ENCODE measurements at regions not wholly inside any gene's neighbourhood (a gene's known extent, or its start where the extent isn't known, plus 50 kb on each side); places are given as distances from the start of the nearest gene placed in this dataset.
"Not testable (repeated sequence)": the region's sequence is repeated elsewhere in the genome, so short reads cannot be mapped to it uniquely, and the experiment has no call there.

DNA sequence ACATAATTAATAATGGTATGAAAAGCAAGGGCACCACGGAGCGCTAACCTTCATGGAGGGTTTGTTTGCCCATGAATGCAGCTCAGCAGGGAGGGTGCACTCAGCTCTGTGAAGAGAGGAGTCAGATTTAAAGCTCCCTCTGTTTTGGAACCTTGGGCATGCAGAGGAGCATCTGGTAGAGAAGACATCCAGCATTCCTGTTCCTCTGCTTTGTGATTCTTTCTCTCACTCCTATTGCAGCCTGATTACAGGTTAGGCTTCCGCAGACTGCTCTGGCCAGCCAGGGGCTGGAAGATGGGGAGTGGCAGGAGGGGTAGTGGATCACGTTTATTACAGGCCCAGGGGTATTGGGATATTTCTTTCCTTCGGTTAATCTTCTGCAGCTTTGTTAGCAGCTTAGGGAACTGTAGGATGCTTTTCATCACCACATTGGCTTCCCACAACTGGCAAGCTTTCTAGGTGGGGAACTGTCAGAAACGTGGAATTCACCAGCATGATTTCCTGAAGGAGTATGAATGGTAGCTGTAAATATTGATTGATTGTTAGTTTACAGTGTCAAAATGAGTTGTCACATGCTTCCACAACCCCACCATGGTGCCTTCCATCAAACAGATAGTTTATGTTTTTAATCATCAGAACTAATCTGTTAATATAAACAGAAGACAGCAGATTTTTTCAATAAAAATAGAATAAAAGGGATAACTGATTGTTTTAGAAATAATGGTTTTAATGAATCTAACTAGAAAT is 201.1 kb downstream of the VAPA start:
- DNase-seq (ENCODE audit: low read depth in 2 of 3, low spot score in 2 of 3): no peak

DNA sequence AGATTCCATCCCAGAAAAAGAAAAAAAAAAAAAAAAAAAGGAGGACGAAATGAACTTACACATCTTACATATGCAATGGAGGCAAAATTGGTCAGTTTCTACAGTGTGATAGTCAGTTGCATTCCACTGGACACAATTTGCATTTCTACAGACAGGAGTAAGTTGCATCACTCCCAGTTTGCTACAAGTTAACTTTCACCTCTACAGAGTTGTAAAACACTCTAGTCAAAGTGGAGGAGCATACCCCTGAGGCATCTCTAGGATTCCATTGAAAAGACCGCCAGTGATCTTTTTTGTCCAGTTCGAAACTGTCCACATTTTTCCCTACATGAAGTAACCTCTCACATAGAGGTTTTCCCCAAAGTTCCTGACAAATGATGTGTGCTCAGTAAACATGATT is 202.8 kb downstream of the VAPA start:
- DNase-seq (ENCODE audit: low read depth in 2 of 3, low spot score in 2 of 3): no peak

GRCh38 chr18:10119528-10119927 is 205.7 kb downstream of the VAPA start:
- DNase-seq (ENCODE audit: low read depth in 2 of 3, low spot score in 2 of 3): no peak

DNA sequence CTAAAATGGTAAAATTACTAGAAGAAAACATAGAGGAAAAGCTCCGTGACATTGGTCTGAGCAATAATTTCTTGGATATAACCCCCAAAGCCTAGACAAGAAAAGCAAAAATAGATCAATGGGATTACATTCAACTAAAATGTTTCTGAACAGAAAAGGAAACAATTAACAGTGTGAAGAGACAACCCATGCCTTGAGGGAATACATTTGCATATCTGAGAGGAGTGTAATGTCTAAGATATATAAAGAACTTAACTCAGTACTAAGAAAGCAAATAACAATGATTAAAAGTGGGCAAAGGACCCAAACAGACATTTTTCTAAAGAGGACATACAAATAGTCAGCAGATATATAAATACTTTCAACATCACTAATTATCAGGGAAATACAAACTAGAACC is 206.2 kb downstream of the VAPA start:
- DNase-seq (ENCODE audit: low read depth in 2 of 3, low spot score in 2 of 3): no peak

- no peak for DNase-seq (ENCODE audit: low read depth in 2 of 3, low spot score in 2 of 3)
These were observed 206.8 kb downstream of the VAPA start for GRCh38 chr18:10120622-10121021.

- no peak for DNase-seq (ENCODE audit: low read depth in 2 of 3, low spot score in 2 of 3)
These were observed 207.2 kb downstream of the VAPA start for GRCh38 chr18:10121028-10121427.

- DNase-seq (ENCODE audit: low read depth in 2 of 3, low spot score in 2 of 3): no peak
These were observed 208.1 kb downstream of the VAPA start for GRCh38 chr18:10121786-10122515.

- DNase-seq (ENCODE audit: low read depth in 2 of 3, low spot score in 2 of 3): no peak
These were observed 209.5 kb downstream of the VAPA start for GRCh38 chr18:10122988-10123950.

- DNase-seq (ENCODE audit: low read depth in 2 of 3, low spot score in 2 of 3): no peak
These were observed 210.3 kb downstream of the VAPA start for GRCh38 chr18:10124071-10124470.

GRCh38 chr18:10124557-10124956 is 210.7 kb downstream of the VAPA start:
- no peak for DNase-seq (ENCODE audit: low read depth in 2 of 3, low spot score in 2 of 3)

DNA sequence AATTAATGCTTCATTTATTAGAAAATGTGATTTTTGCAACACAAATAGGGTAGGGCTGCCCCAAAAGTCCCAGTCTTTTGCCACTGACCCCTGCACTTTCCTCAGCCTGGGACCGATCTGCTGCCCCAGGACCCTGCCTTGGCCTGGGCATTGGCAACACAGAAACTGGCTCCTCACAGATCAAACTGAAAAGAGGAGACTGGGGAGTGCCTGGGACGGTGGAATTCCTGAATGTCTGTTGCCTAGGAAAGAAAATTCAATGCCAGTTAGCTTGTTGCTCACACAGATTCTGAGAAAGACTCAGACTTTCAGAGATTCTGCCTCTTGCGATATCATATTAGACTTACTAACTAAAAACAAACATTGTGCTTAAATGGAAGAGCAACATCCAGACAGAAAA is 211.2 kb downstream of the VAPA start:
- DNase-seq (ENCODE audit: low read depth in 2 of 3, low spot score in 2 of 3): no peak

GRCh38 chr18:10127729-10128128 is 213.9 kb downstream of the VAPA start:
- no peak for DNase-seq (ENCODE audit: low read depth in 2 of 3, low spot score in 2 of 3)

DNA sequence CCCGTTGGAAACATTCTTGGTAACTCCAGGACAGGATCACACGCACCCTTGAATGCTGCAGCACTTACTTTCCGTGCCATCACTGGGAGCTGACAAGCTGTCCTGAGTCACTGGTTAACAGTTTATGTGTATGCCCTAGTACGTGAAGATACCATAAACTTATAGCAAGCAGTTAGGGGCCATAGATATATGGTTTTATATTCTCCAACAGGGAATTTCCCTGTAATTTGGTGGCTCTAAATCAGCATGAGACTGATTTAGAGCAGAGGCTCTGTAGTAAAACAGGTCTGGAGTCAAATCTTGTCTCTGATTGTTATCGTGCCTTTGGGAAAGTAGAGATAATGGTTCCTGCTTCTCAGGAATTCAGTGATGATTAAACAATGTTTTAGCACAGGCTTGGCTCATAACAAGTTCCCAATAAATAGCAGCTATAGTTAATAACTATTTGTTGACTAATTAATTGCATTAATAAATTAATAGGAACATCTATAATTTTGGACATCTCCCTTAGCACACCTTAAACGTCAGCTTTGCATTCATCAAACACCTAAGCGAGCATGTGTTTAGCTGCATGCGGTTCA is 215.2 kb downstream of the VAPA start:
- no peak for DNase-seq (ENCODE audit: low read depth in 2 of 3, low spot score in 2 of 3)

GRCh38 chr18:10130606-10131005 is 216.8 kb downstream of the VAPA start:
- no peak for DNase-seq (ENCODE audit: low read depth in 2 of 3, low spot score in 2 of 3)

DNA sequence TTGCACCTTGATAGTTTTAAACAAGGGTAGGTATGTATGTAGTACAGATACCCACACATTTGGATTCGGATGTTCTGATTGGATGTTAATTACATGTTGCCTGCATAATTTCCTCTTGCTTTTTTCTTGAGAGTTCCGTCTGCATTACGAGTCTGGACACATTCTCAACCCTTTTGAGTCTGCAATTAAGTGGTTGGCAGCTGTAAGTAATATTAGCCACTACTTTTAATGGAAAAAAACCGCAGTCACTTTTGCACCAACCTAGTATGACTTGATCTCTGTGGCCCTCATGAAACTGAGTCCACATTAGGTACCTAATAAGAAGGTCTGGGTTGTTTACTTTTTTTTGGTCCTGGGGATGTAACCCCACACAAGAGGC is 217.3 kb downstream of the VAPA start:
- no peak for DNase-seq (ENCODE audit: low read depth in 2 of 3, low spot score in 2 of 3)

DNA sequence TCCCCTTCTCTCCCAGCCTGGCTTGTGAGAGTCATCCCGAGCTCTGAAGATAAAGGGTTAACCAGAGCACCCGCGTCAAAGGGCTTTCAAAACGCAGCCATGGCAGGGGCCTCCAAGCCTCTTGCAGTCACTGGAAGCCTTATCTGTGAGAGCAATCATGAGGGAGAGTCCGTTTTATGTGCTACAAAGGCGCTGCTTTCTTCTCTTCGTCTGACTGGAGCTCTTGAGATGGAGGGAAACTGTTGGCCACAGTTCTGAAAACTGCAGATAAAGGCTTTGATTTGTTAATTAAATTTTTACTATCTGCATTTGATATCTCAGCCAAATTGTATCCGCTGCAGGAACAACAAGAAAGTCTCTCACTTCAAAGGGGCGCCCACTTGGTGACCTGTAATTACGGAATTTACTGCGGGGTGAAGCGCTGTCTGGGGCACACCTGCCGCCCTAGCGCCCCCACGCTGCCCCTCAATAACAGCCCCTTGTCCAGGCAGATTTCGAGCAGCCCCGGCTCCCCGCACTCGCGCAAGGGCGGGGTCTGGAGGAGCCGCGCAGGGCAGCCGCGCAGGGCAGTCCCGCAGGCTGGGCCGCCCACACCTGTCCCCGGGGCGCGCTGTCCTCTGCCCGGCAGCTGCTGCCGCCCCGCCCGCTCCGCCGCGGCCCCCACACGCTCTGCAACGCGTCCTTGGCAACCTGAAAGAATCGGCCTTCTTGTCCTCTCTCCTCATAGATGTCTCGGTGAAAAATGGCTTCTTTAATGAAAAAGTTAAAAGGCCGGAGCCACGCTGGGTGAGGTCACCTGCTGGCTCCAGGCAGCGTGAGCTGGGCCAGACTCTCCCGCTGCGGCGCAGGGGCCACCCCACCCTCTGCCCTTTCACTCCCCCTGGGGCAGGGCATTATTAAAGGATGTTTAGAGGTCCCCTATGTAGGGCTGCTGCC is 217.9 kb downstream of the VAPA start:
- no peak for DNase-seq (ENCODE audit: low read depth in 2 of 3, low spot score in 2 of 3)

GRCh38 chr18:10133516-10133915 is 219.7 kb downstream of the VAPA start:
- no peak for DNase-seq (ENCODE audit: low read depth in 2 of 3, low spot score in 2 of 3)

GRCh38 chr18:10134204-10134603 is 220.4 kb downstream of the VAPA start:
- no peak for DNase-seq (ENCODE audit: low read depth in 2 of 3, low spot score in 2 of 3)

- DNase-seq (ENCODE audit: low read depth in 2 of 3, low spot score in 2 of 3): not testable (repeated sequence)
These were observed 220.9 kb downstream of the VAPA start for GRCh38 chr18:10134749-10135148.

GRCh38 chr18:10135302-10135926 is 221.6 kb downstream of the VAPA start:
- DNase-seq (ENCODE audit: low read depth in 2 of 3, low spot score in 2 of 3): no peak
